ENCODE measurements at regions not wholly inside any gene's neighbourhood (a gene's known extent, or its start where the extent isn't known, plus 50 kb on each side); places are given as distances from the start of the nearest gene placed in this dataset.

- Histone ChIP-seq H3K9me3 (ENCODE audit: control insufficient read depth in 3 of 3, low read length in 3 of 3) (peaks cover 0 to 3% (median 0%) of the 10 kb centered on the region in 3 donors), H3K9ac (ENCODE audit: low read depth in 1 of 3, low read length in 3 of 3) (no peak overlapping the region), H3K27me3 (ENCODE audit: control insufficient read depth in 3 of 3, insufficient read depth in 3 of 3, low read length in 3 of 3) (no peaks in the 10 kb centered on the region)
Observed at GRCh38 chr4:151888367-151888866, 127.6 kb upstream of the GATB start.

GRCh38 chr4:151887816-151888180 is 127.0 kb upstream of the GATB start:
- Histone ChIP-seq H3K4me3 (ENCODE audit: low read length in 3 of 3) (no peak overlapping the region), H3K9me3 (ENCODE audit: control insufficient read depth in 3 of 3, low read length in 3 of 3) (peaks cover 0 to 3% (median 0%) of the 10 kb centered on the region in 3 donors), H3K4me1 (ENCODE audit: control insufficient read depth in 3 of 3, insufficient read depth in 3 of 3, low read length in 3 of 3) (no peaks in the 10 kb centered on the region), H3K9ac (ENCODE audit: low read depth in 1 of 3, low read length in 3 of 3) (no peak overlapping the region), H3K36me3 (ENCODE audit: control insufficient read depth in 3 of 3, insufficient read depth in 3 of 3, low read length in 3 of 3) (no peaks in the 10 kb centered on the region), H3K27me3 (ENCODE audit: control insufficient read depth in 3 of 3, insufficient read depth in 3 of 3, low read length in 3 of 3) (no peaks in the 10 kb centered on the region), H3K27ac (ENCODE audit: low read depth, low read length) (no peak overlapping the region)

More at GRCh38 chr4:151888367-151888866, 127.6 kb upstream of the GATB start:
- H3K4me3 ChIP-seq (ENCODE audit: low read length in 3 of 3), result no peak overlapping the region
- no peaks in the 10 kb centered on the region for H3K4me1 ChIP-seq (ENCODE audit: control insufficient read depth in 3 of 3, insufficient read depth in 3 of 3, low read length in 3 of 3)
- H3K36me3 ChIP-seq (ENCODE audit: control insufficient read depth in 3 of 3, insufficient read depth in 3 of 3, low read length in 3 of 3), result no peaks in the 10 kb centered on the region
- no peak overlapping the region for H3K27ac ChIP-seq (ENCODE audit: low read depth, low read length)

DNA sequence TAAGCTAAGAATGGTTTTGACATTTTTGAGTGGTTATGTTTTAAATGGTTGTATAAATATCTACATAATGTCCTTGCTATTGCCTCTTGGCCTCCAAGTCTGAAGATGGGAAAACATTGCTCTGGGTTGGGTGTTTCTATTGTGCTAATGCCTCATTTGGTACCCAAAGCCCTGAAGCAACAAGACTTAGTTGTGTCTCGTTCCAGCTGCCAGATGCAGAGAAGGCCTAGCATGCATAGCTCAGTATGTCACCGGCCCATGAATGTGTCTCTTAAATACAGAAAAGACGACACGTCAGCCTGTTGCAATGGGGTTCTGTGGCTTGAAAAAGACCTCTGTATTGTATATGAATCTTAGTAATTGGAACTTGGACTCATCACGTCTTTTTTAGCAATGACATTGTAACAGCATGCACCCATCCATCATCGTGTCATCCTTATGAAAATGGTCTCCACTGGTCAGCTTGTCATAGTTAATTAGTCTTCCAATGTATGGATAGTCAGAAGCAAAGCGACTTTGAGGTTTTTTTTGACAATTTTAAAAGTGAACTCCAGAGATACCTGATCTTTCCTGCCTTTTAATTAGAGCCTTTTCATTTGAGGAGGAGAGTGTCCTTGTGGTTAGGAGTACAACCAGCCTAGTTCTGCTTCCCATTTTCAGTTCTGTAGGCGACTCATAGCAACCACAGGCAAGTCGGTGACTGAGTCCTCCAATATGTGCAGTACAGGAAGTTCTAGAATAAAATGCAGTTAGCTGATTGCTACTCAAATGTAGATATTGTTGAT is 126.4 kb upstream of the GATB start:
- no peak overlapping the region for H3K27ac ChIP-seq (ENCODE audit: low read depth, low read length)
- no peaks in the 10 kb centered on the region for H3K36me3 ChIP-seq (ENCODE audit: control insufficient read depth in 3 of 3, insufficient read depth in 3 of 3, low read length in 3 of 3)
- no peak overlapping the region for H3K4me3 ChIP-seq (ENCODE audit: low read length in 3 of 3)
- peaks cover 0 to 3% (median 0%) of the 10 kb centered on the region in 3 donors for H3K9me3 ChIP-seq (ENCODE audit: control insufficient read depth in 3 of 3, low read length in 3 of 3)
- H3K9ac ChIP-seq (ENCODE audit: low read depth in 1 of 3, low read length in 3 of 3), result no peak overlapping the region
- no peaks in the 10 kb centered on the region for H3K4me1 ChIP-seq (ENCODE audit: control insufficient read depth in 3 of 3, insufficient read depth in 3 of 3, low read length in 3 of 3)
- H3K27me3 ChIP-seq (ENCODE audit: control insufficient read depth in 3 of 3, insufficient read depth in 3 of 3, low read length in 3 of 3), result no peaks in the 10 kb centered on the region

DNA sequence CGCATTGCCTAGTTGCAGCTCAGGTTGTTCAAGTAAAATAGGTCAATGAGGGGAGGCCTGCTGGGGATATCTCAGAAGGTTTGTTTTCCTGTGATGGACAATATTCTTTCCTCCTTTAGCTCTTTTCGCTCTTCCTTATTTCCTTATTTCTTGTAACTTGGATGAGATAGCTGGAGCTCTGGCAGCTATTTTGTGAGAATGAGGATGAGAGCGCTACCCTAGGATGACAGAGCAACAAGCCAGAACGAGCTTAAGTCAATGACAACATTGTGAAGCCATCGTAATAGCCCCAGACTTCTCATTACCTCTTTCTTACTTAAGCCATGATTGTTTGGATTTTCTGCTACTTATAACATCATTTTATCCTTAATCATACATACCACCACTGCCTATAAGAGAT is 124.3 kb upstream of the GATB start:
- Histone ChIP-seq H3K4me1 (ENCODE audit: control insufficient read depth in 3 of 3, insufficient read depth in 3 of 3, low read length in 3 of 3) (no peaks in the 10 kb centered on the region), H3K36me3 (ENCODE audit: control insufficient read depth in 3 of 3, insufficient read depth in 3 of 3, low read length in 3 of 3) (no peaks in the 10 kb centered on the region), H3K4me3 (ENCODE audit: low read length in 3 of 3) (no peak overlapping the region), H3K27ac (ENCODE audit: low read depth, low read length) (no peak overlapping the region), H3K9me3 (ENCODE audit: control insufficient read depth in 3 of 3, low read length in 3 of 3) (peaks cover 0 to 3% (median 0%) of the 10 kb centered on the region in 3 donors), H3K9ac (ENCODE audit: low read depth in 1 of 3, low read length in 3 of 3) (no peak overlapping the region), H3K27me3 (ENCODE audit: control insufficient read depth in 3 of 3, insufficient read depth in 3 of 3, low read length in 3 of 3) (no peaks in the 10 kb centered on the region)

- Histone ChIP-seq H3K27ac (ENCODE audit: low read depth, low read length) (no peak overlapping the region), H3K9me3 (ENCODE audit: control insufficient read depth in 3 of 3, low read length in 3 of 3) (peaks cover 0 to 3% (median 0%) of the 10 kb centered on the region in 3 donors), H3K27me3 (ENCODE audit: control insufficient read depth in 3 of 3, insufficient read depth in 3 of 3, low read length in 3 of 3) (no peaks in the 10 kb centered on the region), H3K9ac (ENCODE audit: low read depth in 1 of 3, low read length in 3 of 3) (no peak overlapping the region), H3K4me1 (ENCODE audit: control insufficient read depth in 3 of 3, insufficient read depth in 3 of 3, low read length in 3 of 3) (no peaks in the 10 kb centered on the region), H3K36me3 (ENCODE audit: control insufficient read depth in 3 of 3, insufficient read depth in 3 of 3, low read length in 3 of 3) (no peaks in the 10 kb centered on the region), H3K4me3 (ENCODE audit: low read length in 3 of 3) (no peak overlapping the region)
Observed at GRCh38 chr4:151883747-151884146, 122.9 kb upstream of the GATB start.

DNA sequence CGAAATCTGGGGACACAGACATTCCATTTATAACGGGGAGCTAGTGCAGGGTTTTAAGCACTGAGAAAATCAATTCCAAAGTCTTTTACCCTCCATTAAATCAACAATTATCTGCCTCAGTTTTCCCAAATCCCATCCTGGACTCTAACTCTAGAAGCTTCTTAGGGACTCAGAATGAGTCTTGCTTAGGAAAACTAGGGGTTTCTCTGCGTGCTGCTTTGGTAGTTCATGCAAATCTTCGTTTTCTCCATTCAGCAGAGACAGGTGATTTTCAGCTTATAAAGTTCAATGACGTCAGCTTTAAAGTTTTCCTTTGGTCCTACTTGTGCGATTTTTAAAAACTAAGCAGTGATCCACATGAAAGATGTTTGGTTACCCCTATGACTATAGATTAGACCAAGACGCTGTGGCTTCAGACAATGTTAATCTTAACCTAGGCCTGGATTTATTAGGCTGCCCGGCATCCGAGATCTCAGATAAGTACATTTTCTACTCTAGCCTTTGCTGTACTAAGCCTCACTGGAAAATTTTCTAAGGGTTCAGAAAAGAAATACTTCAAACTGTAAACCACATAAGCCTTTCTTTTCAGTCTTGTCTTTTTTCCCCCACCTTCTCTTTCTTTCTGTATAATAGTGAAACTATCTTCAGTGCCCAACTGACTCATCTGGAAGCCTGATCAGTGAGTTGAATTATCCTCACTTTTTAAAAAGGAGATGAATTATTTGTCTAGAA is 121.4 kb upstream of the GATB start:
- Histone ChIP-seq H3K27me3 (ENCODE audit: control insufficient read depth in 3 of 3, insufficient read depth in 3 of 3, low read length in 3 of 3) (no peaks in the 10 kb centered on the region), H3K4me3 (ENCODE audit: low read length in 3 of 3) (no peak overlapping the region), H3K36me3 (ENCODE audit: control insufficient read depth in 3 of 3, insufficient read depth in 3 of 3, low read length in 3 of 3) (no peaks in the 10 kb centered on the region), H3K9me3 (ENCODE audit: control insufficient read depth in 3 of 3, low read length in 3 of 3) (peaks cover 0 to 3% (median 0%) of the 10 kb centered on the region in 3 donors), H3K4me1 (ENCODE audit: control insufficient read depth in 3 of 3, insufficient read depth in 3 of 3, low read length in 3 of 3) (no peaks in the 10 kb centered on the region), H3K27ac (ENCODE audit: low read depth, low read length) (no peak overlapping the region), H3K9ac (ENCODE audit: low read depth in 1 of 3, low read length in 3 of 3) (no peak overlapping the region)

DNA sequence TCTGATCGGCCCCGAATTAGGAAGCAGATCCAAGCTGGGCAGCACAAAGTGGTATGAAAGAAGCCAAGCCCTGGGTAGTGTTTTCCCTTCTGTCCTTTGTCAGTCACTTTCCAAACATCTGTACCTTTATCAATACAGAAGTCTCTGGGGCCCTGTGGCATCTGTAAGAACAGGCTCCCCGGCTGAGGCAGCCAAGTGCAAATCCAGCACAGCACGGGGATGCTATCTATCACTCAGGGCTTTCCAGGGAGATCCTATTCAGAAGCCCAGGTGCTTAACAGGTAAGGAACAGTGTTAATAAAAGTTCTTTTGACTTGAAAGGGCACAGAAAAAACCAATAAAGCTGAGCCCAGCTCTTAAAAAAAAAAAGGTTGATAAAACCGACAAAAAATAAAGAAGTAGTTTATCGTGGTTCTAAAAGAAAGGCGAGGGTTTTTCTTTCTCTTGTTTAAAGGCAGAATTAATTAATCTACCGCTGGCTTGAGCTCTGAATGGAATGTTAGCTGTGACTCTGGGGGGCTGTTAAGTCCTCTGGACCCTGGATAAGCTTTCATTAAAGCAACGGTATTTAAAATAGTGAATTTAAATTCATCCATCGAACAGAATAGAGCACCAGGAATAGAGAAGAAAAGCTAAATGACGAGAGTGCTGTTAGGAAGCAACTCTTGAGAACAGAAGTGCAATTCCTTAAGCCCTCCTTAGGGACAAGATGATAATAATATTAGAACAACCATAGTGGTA is 119.1 kb upstream of the GATB start:
- H3K27me3 ChIP-seq (ENCODE audit: control insufficient read depth in 3 of 3, insufficient read depth in 3 of 3, low read length in 3 of 3), result no peaks in the 10 kb centered on the region
- no peaks in the 10 kb centered on the region for H3K36me3 ChIP-seq (ENCODE audit: control insufficient read depth in 3 of 3, insufficient read depth in 3 of 3, low read length in 3 of 3)
- H3K9me3 ChIP-seq (ENCODE audit: control insufficient read depth in 3 of 3, low read length in 3 of 3), result peaks cover 0 to 2% (median 0%) of the 10 kb centered on the region in 3 donors
- no peak overlapping the region for H3K27ac ChIP-seq (ENCODE audit: low read depth, low read length)
- H3K4me1 ChIP-seq (ENCODE audit: control insufficient read depth in 3 of 3, insufficient read depth in 3 of 3, low read length in 3 of 3), result no peaks in the 10 kb centered on the region
- no peak overlapping the region for H3K9ac ChIP-seq (ENCODE audit: low read depth in 1 of 3, low read length in 3 of 3)
- no peak overlapping the region for H3K4me3 ChIP-seq (ENCODE audit: low read length in 3 of 3)

- Histone ChIP-seq H3K4me3 (ENCODE audit: low read length in 3 of 3) (no peak overlapping the region), H3K36me3 (ENCODE audit: control insufficient read depth in 3 of 3, insufficient read depth in 3 of 3, low read length in 3 of 3) (no peaks in the 10 kb centered on the region), H3K4me1 (ENCODE audit: control insufficient read depth in 3 of 3, insufficient read depth in 3 of 3, low read length in 3 of 3) (no peaks in the 10 kb centered on the region), H3K27me3 (ENCODE audit: control insufficient read depth in 3 of 3, insufficient read depth in 3 of 3, low read length in 3 of 3) (no peaks in the 10 kb centered on the region), H3K9me3 (ENCODE audit: control insufficient read depth in 3 of 3, low read length in 3 of 3) (no peaks in the 10 kb centered on the region), H3K9ac (ENCODE audit: low read depth in 1 of 3, low read length in 3 of 3) (no peak overlapping the region), H3K27ac (ENCODE audit: low read depth, low read length) (no peak overlapping the region)
Observed at GRCh38 chr4:151876381-151876988, 115.7 kb upstream of the GATB start.

DNA sequence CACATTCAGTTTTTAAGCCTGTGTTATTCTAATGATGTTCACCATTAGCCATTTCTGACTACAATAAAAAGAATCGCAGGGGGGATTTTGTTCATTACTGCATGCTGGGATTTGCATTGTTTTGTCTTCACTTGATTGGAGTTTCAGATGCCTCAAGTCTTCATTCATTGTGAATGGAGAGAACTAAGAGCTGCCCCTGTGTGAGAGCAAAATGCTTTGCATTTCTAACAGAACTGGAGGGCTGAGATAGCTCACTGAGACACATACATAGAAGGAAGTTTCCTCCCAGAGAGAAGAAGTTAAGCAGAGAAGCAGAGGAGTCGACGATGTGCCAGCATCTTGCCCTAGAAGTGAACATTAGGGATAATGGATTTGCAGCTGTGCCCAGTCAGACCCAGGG is 113.5 kb upstream of the GATB start:
- Histone ChIP-seq H3K4me3 (ENCODE audit: low read length in 3 of 3) (no peak overlapping the region), H3K9ac (ENCODE audit: low read depth in 1 of 3, low read length in 3 of 3) (no peak overlapping the region), H3K27me3 (ENCODE audit: control insufficient read depth in 3 of 3, insufficient read depth in 3 of 3, low read length in 3 of 3) (no peaks in the 10 kb centered on the region), H3K9me3 (ENCODE audit: control insufficient read depth in 3 of 3, low read length in 3 of 3) (no peaks in the 10 kb centered on the region), H3K27ac (ENCODE audit: low read depth, low read length) (no peak overlapping the region), H3K36me3 (ENCODE audit: control insufficient read depth in 3 of 3, insufficient read depth in 3 of 3, low read length in 3 of 3) (no peaks in the 10 kb centered on the region), H3K4me1 (ENCODE audit: control insufficient read depth in 3 of 3, insufficient read depth in 3 of 3, low read length in 3 of 3) (no peaks in the 10 kb centered on the region)
